ENCODE measurements at regions not wholly inside any gene's neighbourhood (a gene's known extent, or its start where the extent isn't known, plus 50 kb on each side); places are given as distances from the start of the nearest gene placed in this dataset.

- no peaks in the 10 kb centered on the region for H3K36me3 ChIP-seq
- peaks cover 0 to 7% (median 0%) of the 10 kb centered on the region in 3 donors for H3K9me3 ChIP-seq
- no peak for DNase-seq
- no peaks in the 10 kb centered on the region for H3K4me1 ChIP-seq
- H3K27me3 ChIP-seq, result no peaks in the 10 kb centered on the region
- TF ChIP-seq CTCF (IDR thresholded peaks at IDR 0.05), result no peak
- intact Hi-C loops (cut with DNase I; ENCODE audit: low total_unique reads), result no loop called here
- H3K27ac ChIP-seq, result no peak overlapping the region
- H3K4me3 ChIP-seq, result no peak overlapping the region
These were observed 261.6 kb downstream of the VPS13C start for GRCh38 chr15:61798631-61799030.

- TF ChIP-seq CTCF (IDR thresholded peaks at IDR 0.05), result no peak
- Histone ChIP-seq H3K36me3 (no peaks in the 10 kb centered on the region), H3K9me3 (peaks cover 0 to 7% (median 0%) of the 10 kb centered on the region in 3 donors), H3K27me3 (no peaks in the 10 kb centered on the region), H3K27ac (no peak overlapping the region), H3K4me3 (no peak overlapping the region), H3K4me1 (no peaks in the 10 kb centered on the region)
- no peak for DNase-seq
- intact Hi-C loops (cut with DNase I; ENCODE audit: low total_unique reads), result no loop called here
These were observed 264.2 kb downstream of the VPS13C start for GRCh38 chr15:61796056-61796455.

- H3K4me1 ChIP-seq, result no peaks in the 10 kb centered on the region
- no peak overlapping the region for H3K27ac ChIP-seq
- TF ChIP-seq CTCF (IDR thresholded peaks at IDR 0.05), result no peak
- peaks cover 0 to 4% (median 0%) of the 10 kb centered on the region in 3 donors for H3K9me3 ChIP-seq
- H3K36me3 ChIP-seq, result no peaks in the 10 kb centered on the region
- intact Hi-C loops (cut with DNase I; ENCODE audit: low total_unique reads), result no loop called here
- no peaks in the 10 kb centered on the region for H3K27me3 ChIP-seq
- DNase-seq, result no peak
- H3K4me3 ChIP-seq, result no peak overlapping the region
These were observed 265.4 kb downstream of the VPS13C start for GRCh38 chr15:61794881-61795280.

- no peak for DNase-seq
- Histone ChIP-seq H3K9me3 (peaks cover 0 to 5% (median 0%) of the 10 kb centered on the region in 3 donors), H3K27me3 (no peaks in the 10 kb centered on the region)
These were observed 266.0 kb downstream of the VPS13C start for GRCh38 chr15:61794276-61794675.

GRCh38 chr15:61784734-61785133 lies 275.5 kb downstream of the VPS13C start:
- H3K27me3 ChIP-seq, result peaks cover 0 to 10% of the 10 kb centered on the region in 2 donors
- intact Hi-C loops (cut with DNase I; ENCODE audit: low total_unique reads), result no loop called here
- no peak for TF ChIP-seq CTCF (IDR thresholded peaks at IDR 0.05)
- DNase-seq, result no peak
- H3K9me3 ChIP-seq, result peaks cover 0 to 9% (median 0%) of the 10 kb centered on the region in 3 donors
- no peak overlapping the region for H3K4me3 ChIP-seq
- no peak overlapping the region for H3K27ac ChIP-seq
- H3K4me1 ChIP-seq, result no peaks in the 10 kb centered on the region
- no peaks in the 10 kb centered on the region for H3K36me3 ChIP-seq

More at GRCh38 chr15:61794276-61794675, 266.0 kb downstream of the VPS13C start:
- Histone ChIP-seq H3K27ac (no peak overlapping the region), H3K4me3 (no peak overlapping the region), H3K4me1 (no peaks in the 10 kb centered on the region), H3K36me3 (no peaks in the 10 kb centered on the region)
- no peak for TF ChIP-seq CTCF (IDR thresholded peaks at IDR 0.05)
- intact Hi-C loops (cut with DNase I; ENCODE audit: low total_unique reads), result no loop called here

Measured in tibial artery (tissue), 4 donors.